ENCODE measurements at regions not wholly inside any gene's neighbourhood (a gene's known extent, or its start where the extent isn't known, plus 50 kb on each side); places are given as distances from the start of the nearest gene placed in this dataset.

DNA sequence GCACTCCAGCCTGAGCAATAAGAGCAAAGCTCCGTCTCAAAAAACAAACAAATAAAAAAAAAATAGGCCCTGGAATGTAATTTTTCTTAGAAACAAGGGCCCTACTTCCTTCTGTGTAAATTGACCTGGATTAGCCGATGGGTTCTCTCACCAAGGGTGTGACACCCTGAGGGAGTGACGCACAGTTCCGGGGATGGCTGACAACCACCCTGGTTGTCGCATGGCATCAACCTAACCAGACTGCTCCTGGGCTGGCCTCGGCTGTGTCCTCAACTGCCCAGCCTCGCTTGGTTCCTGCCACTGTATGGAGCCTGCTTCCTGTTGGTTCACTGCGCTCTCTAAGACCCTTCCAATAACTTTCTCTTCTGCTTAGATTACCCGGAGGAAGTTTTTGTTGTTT, 51.2 kb upstream of the SPATA31D4 start:
- H3K9me3 ChIP-seq (ENCODE audit: insufficient read depth, low read depth, low read length) = no peaks in the 10 kb centered on the region
- H3K9me2 ChIP-seq (replicated peaks; ENCODE audit: low read depth, low read length) = no peaks in the 10 kb centered on the region
- H3K4me1 ChIP-seq (ENCODE audit: insufficient read depth, low read length, poor library complexity, severe bottlenecking) = peaks cover 19% of the 10 kb centered on the region
- H3K27me3 ChIP-seq (ENCODE audit: insufficient read depth, low read length, poor library complexity, severe bottlenecking) = no peaks in the 10 kb centered on the region
- no peaks in the 10 kb centered on the region for H3K79me2 ChIP-seq (ENCODE audit: insufficient read depth, low read length)
- no peaks in the 10 kb centered on the region for H3K36me3 ChIP-seq (ENCODE audit: insufficient read depth, low read length)
- H2AFZ ChIP-seq (ENCODE audit: low read length) = no peak overlapping the region
- H3K9ac ChIP-seq (ENCODE audit: low read depth, low read length, poor library complexity, severe bottlenecking) = no peak overlapping the region
- H4K20me1 ChIP-seq (ENCODE audit: insufficient read depth, low read length, poor library complexity, severe bottlenecking) = no peaks in the 10 kb centered on the region
- no peak for TF ChIP-seq EZH2phosphoT487 (IDR thresholded peaks at IDR 0.05; ENCODE audit: borderline replicate concordance)
- TF ChIP-seq, protein P1, sequence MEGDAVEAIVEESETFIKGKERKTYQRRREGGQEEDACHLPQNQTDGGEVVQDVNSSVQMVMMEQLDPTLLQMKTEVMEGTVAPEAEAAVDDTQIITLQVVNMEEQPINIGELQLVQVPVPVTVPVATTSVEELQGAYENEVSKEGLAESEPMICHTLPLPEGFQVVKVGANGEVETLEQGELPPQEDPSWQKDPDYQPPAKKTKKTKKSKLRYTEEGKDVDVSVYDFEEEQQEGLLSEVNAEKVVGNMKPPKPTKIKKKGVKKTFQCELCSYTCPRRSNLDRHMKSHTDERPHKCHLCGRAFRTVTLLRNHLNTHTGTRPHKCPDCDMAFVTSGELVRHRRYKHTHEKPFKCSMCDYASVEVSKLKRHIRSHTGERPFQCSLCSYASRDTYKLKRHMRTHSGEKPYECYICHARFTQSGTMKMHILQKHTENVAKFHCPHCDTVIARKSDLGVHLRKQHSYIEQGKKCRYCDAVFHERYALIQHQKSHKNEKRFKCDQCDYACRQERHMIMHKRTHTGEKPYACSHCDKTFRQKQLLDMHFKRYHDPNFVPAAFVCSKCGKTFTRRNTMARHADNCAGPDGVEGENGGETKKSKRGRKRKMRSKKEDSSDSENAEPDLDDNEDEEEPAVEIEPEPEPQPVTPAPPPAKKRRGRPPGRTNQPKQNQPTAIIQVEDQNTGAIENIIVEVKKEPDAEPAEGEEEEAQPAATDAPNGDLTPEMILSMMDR (conservative IDR thresholded peaks at IDR 0.05; ENCODE audit: low read length) = no peak
- no peaks in the 10 kb centered on the region for H3F3A ChIP-seq (ENCODE audit: low read depth)
- H3K4me3 ChIP-seq (ENCODE audit: low read length, poor library complexity, severe bottlenecking) = no peak overlapping the region
- no peak overlapping the region for H3K4me2 ChIP-seq (ENCODE audit: low read depth, low read length, poor library complexity, severe bottlenecking)

Measured in Loucy (cell line).